OCI-LY1 (cell line): ENCODE measurements at regions not wholly inside any gene's neighbourhood (a gene's known extent, or its start where the extent isn't known, plus 50 kb on each side); places are given as distances from the start of the nearest gene placed in this dataset.

Experiments
- EZH2 ChIP-seq: fragments of 200-600 bp; sonication (generic), shearing (Covaris generic); IDR thresholded peaks from 2 replicates; pipeline ENCODE4 v1.8.0; 2017; ENCODE audit warnings: borderline replicate concordance, mixed run types, mild to moderate bottlenecking, antibody characterized with exemption, low read length, moderate library complexity, mixed read lengths
- TF ChIP-seq, protein P1 (sequence below): fragments of 200-600 bp; sonication (generic), shearing (Covaris generic); IDR thresholded peaks from 2 replicates; pipeline ENCODE4 v1.5.1; 2017; ENCODE audit warnings: mild to moderate bottlenecking, antibody characterized with exemption, low read length, moderate library complexity, mixed read lengths

DNA sequence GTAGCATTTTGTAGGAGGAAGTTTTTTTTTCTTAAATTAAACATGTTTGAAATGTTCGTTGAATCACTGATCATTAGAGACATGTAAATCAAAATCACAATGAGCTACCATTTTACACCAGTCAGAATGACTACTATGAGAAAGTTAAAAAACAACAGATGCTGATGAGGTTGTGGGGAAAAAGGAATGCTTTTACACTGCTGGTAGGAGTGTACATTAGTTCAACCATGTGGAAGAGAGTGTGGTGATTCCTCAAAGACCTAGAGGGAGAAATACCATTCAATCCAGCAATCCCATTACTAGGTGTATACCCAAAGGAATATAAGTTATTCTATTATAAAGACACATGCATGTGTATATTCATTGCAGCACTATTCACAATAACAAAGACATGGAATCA lies 122.0 kb upstream of the ARGLU1 start:
- TF ChIP-seq, protein P1, sequence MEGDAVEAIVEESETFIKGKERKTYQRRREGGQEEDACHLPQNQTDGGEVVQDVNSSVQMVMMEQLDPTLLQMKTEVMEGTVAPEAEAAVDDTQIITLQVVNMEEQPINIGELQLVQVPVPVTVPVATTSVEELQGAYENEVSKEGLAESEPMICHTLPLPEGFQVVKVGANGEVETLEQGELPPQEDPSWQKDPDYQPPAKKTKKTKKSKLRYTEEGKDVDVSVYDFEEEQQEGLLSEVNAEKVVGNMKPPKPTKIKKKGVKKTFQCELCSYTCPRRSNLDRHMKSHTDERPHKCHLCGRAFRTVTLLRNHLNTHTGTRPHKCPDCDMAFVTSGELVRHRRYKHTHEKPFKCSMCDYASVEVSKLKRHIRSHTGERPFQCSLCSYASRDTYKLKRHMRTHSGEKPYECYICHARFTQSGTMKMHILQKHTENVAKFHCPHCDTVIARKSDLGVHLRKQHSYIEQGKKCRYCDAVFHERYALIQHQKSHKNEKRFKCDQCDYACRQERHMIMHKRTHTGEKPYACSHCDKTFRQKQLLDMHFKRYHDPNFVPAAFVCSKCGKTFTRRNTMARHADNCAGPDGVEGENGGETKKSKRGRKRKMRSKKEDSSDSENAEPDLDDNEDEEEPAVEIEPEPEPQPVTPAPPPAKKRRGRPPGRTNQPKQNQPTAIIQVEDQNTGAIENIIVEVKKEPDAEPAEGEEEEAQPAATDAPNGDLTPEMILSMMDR: no peak
- no peak for TF ChIP-seq EZH2
